ENCODE measurements at regions not wholly inside any gene's neighbourhood (a gene's known extent, or its start where the extent isn't known, plus 50 kb on each side); places are given as distances from the start of the nearest gene placed in this dataset.
A peak's percentile ranks its signal among the peaks of the same experiment; 100 is the strongest.

- TF ChIP-seq GATA3 (IDR thresholded peaks at IDR 0.05; ENCODE audit: low read depth, low read length) (no peak), GATA2 (IDR thresholded peaks at IDR 0.05; ENCODE audit: low read depth, low read length) (peak; percentile 39; the same call in 1 of the 2 replicates)
Measured at GRCh38 chr5:54785729-54786591, 199.4 kb downstream of the ESM1 start.
